Lower leg skin (tissue), 4 donors: ENCODE measurements at regions not wholly inside any gene's neighbourhood (a gene's known extent, or its start where the extent isn't known, plus 50 kb on each side); places are given as distances from the start of the nearest gene placed in this dataset.

Source experiments
- DNase-seq, 2 donors: peaks; one replicate each; pipeline ENCODE4 v3.0.0-alpha.2; 2019; ENCODE audit warnings: low spot score in 2 of 2
- H3K4me3 ChIP-seq: fragments of 200-600 bp; sonication (generic); 2 replicates; pipeline ENCODE4 v1.5.1; 2017; ENCODE audit warnings: mild to moderate bottlenecking, low read depth; ENCODE audit not compliant: poor library complexity, severe bottlenecking
- POLR2A ChIP-seq, 2 donors: fragments of 450-650 bp; IDR thresholded peaks; one replicate each; pipeline ENCODE4 v1.6.1; 2016 to 2017; ENCODE audit warnings: antibody characterized with exemption in 2 of 2, mild to moderate bottlenecking in 1 of 2, moderate library complexity in 1 of 2
- WGBS, 2 donors: methylation state at CpG; one replicate each; pipeline ENCODE4 v1.1.5; 2018; 5-methylcytosine and 5-hydroxymethylcytosine counted together
- intact Hi-C: fragments of 100-400 bp; cut with DNase I; formaldehyde crosslinking; loops from one replicate; pipeline ENCODE4 v1.15.0; 2023; ENCODE audit warnings: low total_unique reads
- TF ChIP-seq, protein P1 (sequence below), 3 donors: fragments of 450-650 bp; IDR thresholded peaks; one replicate each; pipeline ENCODE4 v1.5.1; 2016; ENCODE audit warnings: antibody characterized with exemption in 3 of 3, mild to moderate bottlenecking in 3 of 3, moderate library complexity in 2 of 3

DNA sequence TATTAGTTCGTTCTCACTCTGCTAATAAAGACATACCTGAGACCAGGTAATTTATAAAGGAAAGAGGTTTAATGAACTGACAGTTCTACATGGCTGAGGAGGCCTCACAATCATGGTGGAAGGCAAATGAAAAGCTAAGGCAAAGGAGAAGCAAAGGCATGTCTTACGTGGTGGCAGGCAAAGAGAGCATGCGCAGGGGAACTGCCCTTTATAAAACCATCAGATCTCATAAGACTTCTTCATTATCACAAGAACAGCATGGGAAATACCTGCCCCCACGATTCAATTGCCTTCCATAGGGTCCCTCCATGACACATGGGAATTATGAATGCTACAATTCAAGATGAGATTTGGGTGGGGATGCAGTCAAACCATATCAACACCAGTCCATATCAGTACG is 133.5 kb downstream of the ZNF621 start:
- no peak for TF ChIP-seq POLR2A (IDR thresholded peaks at IDR 0.05)
- TF ChIP-seq, protein P1, sequence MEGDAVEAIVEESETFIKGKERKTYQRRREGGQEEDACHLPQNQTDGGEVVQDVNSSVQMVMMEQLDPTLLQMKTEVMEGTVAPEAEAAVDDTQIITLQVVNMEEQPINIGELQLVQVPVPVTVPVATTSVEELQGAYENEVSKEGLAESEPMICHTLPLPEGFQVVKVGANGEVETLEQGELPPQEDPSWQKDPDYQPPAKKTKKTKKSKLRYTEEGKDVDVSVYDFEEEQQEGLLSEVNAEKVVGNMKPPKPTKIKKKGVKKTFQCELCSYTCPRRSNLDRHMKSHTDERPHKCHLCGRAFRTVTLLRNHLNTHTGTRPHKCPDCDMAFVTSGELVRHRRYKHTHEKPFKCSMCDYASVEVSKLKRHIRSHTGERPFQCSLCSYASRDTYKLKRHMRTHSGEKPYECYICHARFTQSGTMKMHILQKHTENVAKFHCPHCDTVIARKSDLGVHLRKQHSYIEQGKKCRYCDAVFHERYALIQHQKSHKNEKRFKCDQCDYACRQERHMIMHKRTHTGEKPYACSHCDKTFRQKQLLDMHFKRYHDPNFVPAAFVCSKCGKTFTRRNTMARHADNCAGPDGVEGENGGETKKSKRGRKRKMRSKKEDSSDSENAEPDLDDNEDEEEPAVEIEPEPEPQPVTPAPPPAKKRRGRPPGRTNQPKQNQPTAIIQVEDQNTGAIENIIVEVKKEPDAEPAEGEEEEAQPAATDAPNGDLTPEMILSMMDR (IDR thresholded peaks at IDR 0.05): no peak
- no peak overlapping the region for H3K4me3 ChIP-seq
- intact Hi-C loops: no loop called here
- WGBS, 2 donors: 77 to 88% methylated on average over 5 of the region's 5 CpGs
- DNase-seq: no peak

DNA sequence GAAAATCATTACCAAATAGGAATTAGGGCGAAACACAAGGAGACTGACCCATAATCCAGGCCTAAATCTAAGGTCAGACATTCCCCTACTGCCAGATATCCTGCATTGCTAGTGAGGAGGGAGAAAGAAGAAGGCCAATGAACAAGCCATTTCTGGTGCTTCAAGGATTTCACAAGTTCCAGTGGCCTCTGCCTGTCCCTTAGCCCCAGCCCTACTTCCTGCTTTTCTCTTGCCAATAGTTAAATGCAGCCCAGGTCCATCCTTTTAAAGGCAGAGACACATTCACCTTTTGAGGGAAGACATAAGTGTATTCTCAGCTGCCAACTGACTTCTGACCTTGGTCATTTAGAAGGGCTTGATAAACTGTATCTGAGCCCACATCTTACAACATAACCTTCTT is 135.8 kb downstream of the ZNF621 start:
- intact Hi-C loops: no loop called here
- TF ChIP-seq POLR2A (IDR thresholded peaks at IDR 0.05): no peak
- TF ChIP-seq, protein P1 (IDR thresholded peaks at IDR 0.05): no peak
- H3K4me3 ChIP-seq: no peak overlapping the region
- 94 to 96% methylated on average over 1 of the region's 1 CpG for WGBS, 2 donors
- no peak for DNase-seq

DNA sequence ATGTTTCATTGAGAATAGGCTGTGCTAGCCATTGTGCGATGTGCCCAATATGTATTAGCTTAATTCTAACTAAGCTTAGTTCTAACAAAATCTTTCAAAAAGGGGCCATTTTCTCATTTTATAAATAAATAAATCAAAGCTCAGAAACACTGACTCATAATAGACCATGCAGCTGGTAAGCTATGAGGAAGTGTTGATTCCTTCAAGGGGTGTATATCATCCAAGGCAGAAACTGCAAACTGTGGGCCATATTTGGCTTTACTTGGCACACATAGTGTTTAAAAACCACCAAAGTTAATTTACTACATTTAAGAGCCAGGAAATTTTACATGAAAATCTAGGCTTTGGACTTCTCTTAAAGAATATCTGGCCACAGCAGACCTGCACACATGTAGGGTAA is 136.5 kb downstream of the ZNF621 start:
- intact Hi-C loops: no loop called here
- H3K4me3 ChIP-seq: no peak overlapping the region
- WGBS, 2 donors: 94 to 100% methylated on average over 1 of the region's 1 CpG
- no peak for DNase-seq
- TF ChIP-seq, protein P1 (IDR thresholded peaks at IDR 0.05): no peak
- no peak for TF ChIP-seq POLR2A (IDR thresholded peaks at IDR 0.05)

DNA sequence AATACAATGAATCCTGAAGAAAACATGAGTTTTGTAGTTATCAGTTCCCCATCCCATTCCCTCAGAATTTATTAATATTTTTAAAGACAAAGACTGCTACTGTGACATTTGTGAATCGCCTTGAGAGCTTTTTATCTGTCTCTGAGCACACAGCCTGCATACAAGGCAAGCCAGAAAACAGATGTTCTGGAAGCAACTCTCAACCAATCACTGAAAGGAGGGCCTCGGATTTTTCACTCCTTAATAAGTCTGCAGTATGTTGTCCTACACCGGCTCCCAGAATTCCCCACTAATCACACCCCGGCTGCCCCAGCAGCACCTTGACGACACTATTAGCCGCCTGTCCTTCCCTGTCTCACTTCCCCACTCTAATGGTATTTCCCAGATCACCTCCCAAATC is 138.5 kb downstream of the ZNF621 start:
- intact Hi-C loops: no loop called here
- WGBS, 2 donors: 76 to 85% methylated on average over 6 of the region's 6 CpGs
- TF ChIP-seq, protein P1 (IDR thresholded peaks at IDR 0.05): no peak
- no peak for TF ChIP-seq POLR2A (IDR thresholded peaks at IDR 0.05)
- no peak overlapping the region for H3K4me3 ChIP-seq
- DNase-seq: no peak

DNA sequence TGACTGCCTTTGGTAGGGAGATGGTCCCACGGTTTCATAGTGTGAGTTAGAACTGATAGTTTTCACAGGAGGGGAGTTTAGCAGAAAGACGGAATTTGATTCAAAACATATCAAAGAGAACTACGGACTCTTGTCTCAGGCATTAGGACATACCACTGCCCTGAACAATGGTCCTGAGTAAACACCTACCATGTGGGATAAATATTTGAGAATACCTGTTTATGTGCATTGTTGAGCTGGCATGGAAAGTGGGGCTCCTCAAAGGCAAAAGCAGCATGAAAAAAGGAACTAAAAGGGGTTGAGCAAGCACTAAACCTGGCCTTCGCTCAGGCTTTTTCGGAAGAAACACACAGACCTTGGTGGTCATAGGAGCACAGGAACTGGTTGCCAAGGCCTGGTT is 144.4 kb downstream of the ZNF621 start:
- no peak for TF ChIP-seq POLR2A (IDR thresholded peaks at IDR 0.05)
- TF ChIP-seq, protein P1 (IDR thresholded peaks at IDR 0.05): no peak
- WGBS, 2 donors: 92 to 93% methylated on average over 5 of the region's 5 CpGs
- intact Hi-C loops: no loop called here
- no peak overlapping the region for H3K4me3 ChIP-seq
- no peak for DNase-seq

DNA sequence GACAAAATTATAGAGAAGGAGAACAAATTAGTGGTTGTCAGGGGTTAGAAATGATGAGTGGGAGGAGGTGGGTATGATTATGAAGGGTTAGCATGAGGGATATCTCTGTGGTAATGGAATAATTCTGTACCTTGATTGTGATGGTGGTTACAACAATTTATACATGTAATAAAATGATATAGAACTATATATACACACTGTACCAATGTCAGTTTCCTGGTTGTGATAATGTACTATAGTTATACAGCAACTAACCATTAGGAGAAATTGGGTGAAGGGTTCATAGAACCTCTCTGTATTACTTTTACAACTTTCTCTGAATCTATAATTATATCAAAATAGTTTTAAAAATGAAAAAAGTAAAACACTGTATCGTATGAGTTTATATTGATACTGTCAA is 148.1 kb downstream of the ZNF621 start:
- TF ChIP-seq, protein P1 (IDR thresholded peaks at IDR 0.05): no peak
- TF ChIP-seq POLR2A (IDR thresholded peaks at IDR 0.05): no peak
- no peak for DNase-seq
- no peak overlapping the region for H3K4me3 ChIP-seq
- 89 to 94% methylated on average over 1 of the region's 1 CpG for WGBS, 2 donors
- intact Hi-C loops: no loop called here
